ENCODE measurements at regions not wholly inside any gene's neighbourhood (a gene's known extent, or its start where the extent isn't known, plus 50 kb on each side); places are given as distances from the start of the nearest gene placed in this dataset.

DNA sequence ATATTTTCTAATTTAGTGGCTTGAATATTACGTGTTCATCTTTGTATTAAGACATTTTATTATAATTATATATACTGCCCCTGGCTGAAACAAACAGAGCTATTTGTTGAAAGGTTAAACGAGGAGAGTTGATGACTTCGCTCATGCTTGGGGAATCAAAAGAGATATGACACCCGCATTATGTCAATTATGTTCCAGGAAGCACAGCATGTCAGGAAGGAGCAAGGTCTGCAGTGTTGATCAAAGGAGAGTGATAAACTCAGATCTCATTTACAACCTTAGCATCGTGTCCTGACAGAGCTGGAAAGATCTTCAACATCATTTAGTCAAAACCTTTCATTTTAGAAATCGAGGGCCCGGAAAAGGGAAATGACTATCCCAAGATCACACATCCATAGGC lies 510.1 kb downstream of the TDRD15 start:
- no peak for DNase-seq (ENCODE audit: low read depth)

GRCh38 chr2:21640046-21640445 lies 516.3 kb downstream of the TDRD15 start:
- DNase-seq (ENCODE audit: low read depth), result no peak

GRCh38 chr2:21642647-21643046 lies 518.9 kb downstream of the TDRD15 start:
- DNase-seq (ENCODE audit: low read depth), result no peak

GRCh38 chr2:21643180-21643579 lies 519.4 kb downstream of the TDRD15 start:
- no peak for DNase-seq (ENCODE audit: low read depth)

GRCh38 chr2:21644266-21644665 lies 520.5 kb downstream of the TDRD15 start:
- no peak for DNase-seq (ENCODE audit: low read depth)

- no peak for DNase-seq (ENCODE audit: low read depth)
Observed at GRCh38 chr2:21646345-21646744, 522.6 kb downstream of the TDRD15 start.

DNA sequence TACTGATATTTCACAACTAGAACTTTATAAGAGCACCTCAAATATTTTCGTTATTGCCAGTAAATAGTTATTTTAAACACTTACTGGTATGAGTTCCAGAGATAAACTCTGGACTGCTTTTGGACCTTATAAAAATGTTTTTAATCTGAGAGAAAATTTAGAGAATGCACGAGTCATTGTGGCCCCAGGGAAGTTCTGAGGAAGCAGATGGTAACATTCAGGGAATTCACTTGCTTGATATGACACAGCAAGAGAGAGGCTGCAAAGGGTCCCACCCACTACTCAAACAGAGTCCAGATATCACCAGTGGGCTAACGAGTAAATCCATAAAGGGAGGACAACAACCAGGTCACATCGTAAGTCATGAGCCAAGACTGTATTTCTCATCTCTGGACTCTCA lies 526.8 kb downstream of the TDRD15 start:
- no peak for DNase-seq (ENCODE audit: low read depth)

GRCh38 chr2:21655136-21655535 lies 531.4 kb downstream of the TDRD15 start:
- no peak for DNase-seq (ENCODE audit: low read depth)

DNA sequence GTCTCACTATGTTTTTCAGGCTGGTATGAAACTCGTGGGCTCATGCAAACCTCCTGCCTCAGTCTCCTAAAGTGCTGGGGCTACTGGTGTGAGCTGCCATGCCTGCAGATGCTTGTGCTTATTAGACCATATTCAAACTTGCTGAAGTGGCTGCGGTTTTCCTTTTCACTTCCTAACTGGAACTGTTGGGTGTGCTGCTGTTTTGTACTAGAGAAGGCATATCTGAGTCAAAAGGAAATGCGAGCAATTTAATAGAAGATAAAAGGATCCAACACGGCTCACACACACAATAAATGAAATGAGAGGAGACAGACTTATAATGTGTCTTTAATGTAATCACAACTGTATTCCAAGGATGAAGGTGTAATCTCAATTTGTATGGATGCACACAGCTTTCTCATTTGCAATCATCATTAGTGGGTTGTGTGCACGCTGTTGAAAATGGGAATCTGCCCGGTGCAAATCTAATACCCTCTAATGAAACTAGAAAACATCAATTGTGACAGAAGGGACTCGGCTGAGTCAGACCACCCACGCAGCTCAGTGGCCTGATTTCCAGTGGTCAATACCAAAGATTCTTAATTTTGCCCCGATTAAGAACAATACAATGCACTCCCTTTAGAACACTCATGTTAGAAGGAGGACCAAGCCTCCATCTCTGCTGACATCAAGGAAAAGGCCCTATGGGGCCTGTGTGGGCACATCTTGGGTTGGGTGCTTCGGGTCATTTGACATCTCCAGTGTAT lies 532.7 kb downstream of the TDRD15 start:
- DNase-seq (ENCODE audit: low read depth), result no peak

DNA sequence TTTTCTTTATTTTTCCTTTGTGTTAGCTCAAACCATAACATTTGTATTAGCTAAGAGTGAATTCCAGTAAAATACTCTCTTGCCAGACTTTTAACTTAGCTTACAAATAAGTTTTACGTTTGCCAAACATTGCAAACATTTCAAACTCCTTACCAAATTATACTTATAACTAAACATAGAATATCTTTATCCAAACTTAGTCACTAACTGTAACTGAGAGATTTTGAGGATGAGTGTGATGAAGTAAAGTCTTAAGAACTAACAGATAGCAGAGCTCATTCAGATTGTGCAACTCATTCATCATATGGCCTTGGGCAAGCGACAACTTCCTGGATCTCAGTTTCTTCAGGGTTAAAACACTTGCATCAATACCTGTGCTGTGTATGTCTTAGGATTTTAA lies 533.7 kb downstream of the TDRD15 start:
- no peak for DNase-seq (ENCODE audit: low read depth)

GRCh38 chr2:21658269-21658668 lies 534.5 kb downstream of the TDRD15 start:
- DNase-seq (ENCODE audit: low read depth), result no peak

- DNase-seq (ENCODE audit: low read depth), result no peak
Observed at GRCh38 chr2:21658907-21659477, 535.2 kb downstream of the TDRD15 start.

- DNase-seq (ENCODE audit: low read depth), result no peak
Observed at GRCh38 chr2:21664083-21664482, 540.3 kb downstream of the TDRD15 start.

DNA sequence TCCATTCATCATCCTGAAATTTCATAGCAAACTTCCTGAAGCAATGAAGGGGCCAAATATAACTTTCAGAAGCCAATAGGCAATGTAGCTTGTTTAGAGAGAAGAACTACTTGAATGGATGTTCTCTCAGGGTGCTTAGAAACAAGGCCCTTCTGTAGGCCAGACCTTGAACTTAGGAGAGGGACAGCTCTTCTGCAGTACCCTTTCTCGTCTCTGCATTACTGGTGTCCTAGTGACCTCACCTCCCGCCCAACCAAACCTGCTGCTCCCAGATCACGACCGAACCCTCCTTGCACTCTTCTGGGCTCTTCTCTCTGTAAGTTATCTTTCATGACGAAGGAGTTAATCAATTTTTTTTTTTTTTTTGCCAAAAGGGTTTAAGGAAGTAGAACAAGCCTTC lies 543.9 kb downstream of the TDRD15 start:
- no peak for DNase-seq (ENCODE audit: low read depth)

- no peak for DNase-seq (ENCODE audit: low read depth)
Observed at GRCh38 chr2:21668078-21668710, 544.4 kb downstream of the TDRD15 start.

- DNase-seq (ENCODE audit: low read depth), result no peak
Observed at GRCh38 chr2:21676041-21676440, 552.3 kb downstream of the TDRD15 start.

DNA sequence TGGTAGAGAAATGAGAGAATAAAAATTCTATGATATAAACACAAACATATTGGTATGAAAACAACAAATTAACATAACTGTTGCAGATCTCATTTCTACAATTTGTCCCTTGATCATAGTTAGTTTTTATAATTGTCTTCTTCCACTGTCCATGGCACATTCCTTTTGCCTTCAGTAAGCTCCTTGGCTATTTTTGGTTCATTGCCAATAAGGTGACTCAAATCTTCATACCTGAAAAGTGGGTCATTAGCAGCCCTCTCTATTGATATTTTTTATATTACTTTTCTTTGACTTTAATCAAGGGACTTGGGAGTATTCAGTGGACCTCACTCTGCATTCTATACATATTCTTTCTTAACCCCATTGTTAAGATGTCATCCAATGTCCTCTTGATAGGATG lies 552.9 kb downstream of the TDRD15 start:
- no peak for DNase-seq (ENCODE audit: low read depth)

DNA sequence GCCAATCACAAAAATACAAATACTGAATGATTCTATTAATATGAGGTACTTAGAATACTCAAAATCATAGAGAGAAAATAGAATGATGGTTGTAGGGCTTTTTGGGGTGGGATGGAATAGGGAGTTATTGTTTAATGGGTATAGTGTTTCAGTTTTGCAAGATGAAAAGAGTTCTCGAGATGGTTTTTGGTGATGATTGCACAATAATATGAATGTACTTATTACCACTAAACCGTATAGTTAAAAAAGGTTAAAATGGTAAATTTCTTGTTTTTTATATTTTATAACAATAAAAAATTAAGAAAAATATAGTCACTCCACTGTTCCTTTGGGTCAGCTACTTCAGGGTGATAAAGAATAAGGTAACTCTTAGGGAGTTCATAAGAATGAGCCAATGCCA lies 560.1 kb downstream of the TDRD15 start:
- no peak for DNase-seq (ENCODE audit: low read depth)

DNA sequence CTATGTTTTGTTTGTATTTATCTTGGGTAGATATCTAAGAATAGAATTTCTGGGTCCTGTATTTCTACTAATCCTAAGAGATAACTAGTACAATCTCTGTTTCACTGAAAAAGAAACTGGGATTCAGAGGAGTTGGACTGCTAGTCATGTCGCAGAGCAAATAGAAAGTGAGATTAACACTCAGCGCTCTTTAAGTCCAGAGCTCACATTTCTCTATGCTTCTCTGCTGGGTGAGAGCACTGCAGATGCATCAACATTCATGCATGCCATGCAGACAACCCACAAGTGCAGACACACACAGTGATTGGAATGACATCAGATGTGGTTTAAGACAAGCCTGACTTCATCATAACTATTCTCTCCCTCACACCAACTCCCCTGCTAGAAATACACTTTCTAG lies 563.8 kb downstream of the TDRD15 start:
- DNase-seq (ENCODE audit: low read depth), result no peak

DNA sequence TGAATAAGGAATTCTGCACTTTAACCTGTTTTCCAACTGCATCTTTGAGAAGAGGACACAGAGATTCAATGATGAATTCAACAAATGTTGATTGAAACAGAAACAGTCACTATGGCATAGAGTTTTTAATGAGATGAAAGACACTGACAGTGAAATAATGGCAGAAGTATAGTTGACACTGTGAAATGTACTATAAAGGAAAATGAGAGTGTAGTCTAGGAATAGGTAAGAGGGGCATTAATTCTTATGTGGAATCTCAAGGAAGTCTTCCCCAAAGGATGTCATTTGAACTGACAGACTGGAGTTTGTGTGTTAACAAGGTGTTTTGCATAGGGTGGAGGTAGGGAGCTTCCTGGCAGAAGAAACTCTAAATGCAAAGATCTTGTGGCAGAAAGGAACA lies 566.2 kb downstream of the TDRD15 start:
- no peak for DNase-seq (ENCODE audit: low read depth)

DNA sequence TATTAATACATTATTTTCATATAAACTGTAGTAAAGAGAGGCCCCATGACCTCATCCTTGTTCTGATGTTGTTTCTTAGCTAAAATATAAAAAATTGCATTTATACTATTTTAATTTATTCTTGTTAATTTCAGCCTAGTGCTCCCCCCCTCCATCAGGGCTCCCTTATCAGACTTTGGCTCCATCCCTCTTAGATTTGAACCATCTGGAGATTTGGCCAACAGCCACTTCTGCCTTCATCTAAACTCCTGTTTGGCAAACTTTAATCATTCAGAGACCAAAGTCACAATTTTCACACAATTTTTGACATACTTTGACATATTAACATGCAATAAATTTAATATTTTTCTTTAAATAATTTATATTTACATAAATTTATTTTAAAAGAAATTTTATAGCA lies 569.3 kb downstream of the TDRD15 start:
- DNase-seq (ENCODE audit: low read depth), result no peak

GRCh38 chr2:21694079-21694878 lies 570.5 kb downstream of the TDRD15 start:
- DNase-seq (ENCODE audit: low read depth), result no peak

- DNase-seq (ENCODE audit: low read depth), result no peak
Observed at GRCh38 chr2:21696900-21697299, 573.1 kb downstream of the TDRD15 start.
